Panc1 (cell line): ENCODE measurements at regions not wholly inside any gene's neighbourhood (a gene's known extent, or its start where the extent isn't known, plus 50 kb on each side); places are given as distances from the start of the nearest gene placed in this dataset.

ENCODE experiments used
- ATAC-seq: fragments of 200-7000 bp; cut with Tn5 transposase; 2 replicates; pipeline ENCODE4 v1.9.1; 2020; ENCODE audit warnings: mild to moderate bottlenecking, moderate library complexity
- BruUV-seq: library from RNA; stranded (reverse); fragments of 400-500 nt; replicated peaks from 2 replicates; lab custom pipeline; 2021; lab: Mats Ljungman, UMichigan
- CTCF ChIA-PET: fragments of 300-600 bp; sonication (Branson Sonifier 250); formaldehyde crosslinking; loops from one replicate; lab custom pipeline; 2022; ENCODE audit warnings: antibody characterized with exemption; lab: Charles Lee
- POLR2A ChIA-PET: fragments of 300-600 bp; sonication (Branson Sonifier 250); formaldehyde crosslinking; loops from one replicate; lab custom pipeline; 2022; ENCODE audit warnings: antibody characterized with exemption; lab: Charles Lee
- DNase-seq: peaks from one replicate; pipeline ENCODE4 v3.0.0-alpha.2; 2010; ENCODE audit warnings: low read depth, low spot score
- H3K27ac ChIP-seq: 2 replicates; pipeline ENCODE4 v1.5.1; 2011; ENCODE audit warnings: mild to moderate bottlenecking, low read length, inconsistent platforms
- H3K27me3 ChIP-seq: fragments of 200-500 bp; sonication (Bioruptor generic); 2 replicates; pipeline ENCODE4 v1.6.0; 2014; ENCODE audit warnings: low read length, inconsistent platforms; ENCODE audit not compliant: control insufficient read depth, insufficient read depth
- H3K36me3 ChIP-seq: fragments of 200-500 bp; sonication (Bioruptor generic); 2 replicates; pipeline ENCODE4 v1.5.1; 2014; ENCODE audit warnings: inconsistent platforms, mild to moderate bottlenecking, low read length, moderate library complexity; ENCODE audit not compliant: control insufficient read depth, insufficient read depth
- H3K4me1 ChIP-seq: 2 replicates; pipeline ENCODE4 v1.5.1; 2011; ENCODE audit warnings: inconsistent platforms, mild to moderate bottlenecking, low read length, moderate library complexity; ENCODE audit not compliant: control insufficient read depth, insufficient read depth
- H3K4me3 ChIP-seq, 2 experiments: 2 replicates each; pipeline ENCODE4 v1.5.1; 2011 to 2012; ENCODE audit warnings: low read depth in 2 of 2, low read length in 2 of 2, mild to moderate bottlenecking in 2 of 2, inconsistent platforms in 1 of 2, moderate library complexity in 1 of 2
- H3K9me3 ChIP-seq: fragments of 200-500 bp; sonication (Bioruptor generic); 2 replicates; pipeline ENCODE4 v1.5.1; 2014; ENCODE audit warnings: low read depth, mild to moderate bottlenecking, inconsistent platforms, low read length, moderate library complexity; ENCODE audit not compliant: control insufficient read depth, insufficient read depth
- CTCF ChIP-seq: fragments of 450-650 bp; IDR thresholded peaks from 2 replicates; pipeline ENCODE4 v1.5.1; 2017; ENCODE audit warnings: mild to moderate bottlenecking
- POLR2AphosphoS5 ChIP-seq: IDR thresholded peaks from 2 replicates; pipeline ENCODE4 v1.6.1; 2012; ENCODE audit warnings: mild to moderate bottlenecking, low read depth, low read length, moderate library complexity
- REST ChIP-seq, 2 experiments: IDR thresholded peaks; 2 replicates each; pipeline ENCODE4 v1.6.1; 2011 to 2012; ENCODE audit warnings: low read depth in 2 of 2, control low read depth in 1 of 2, low read length in 1 of 2, mild to moderate bottlenecking in 1 of 2, moderate library complexity in 1 of 2; ENCODE audit not compliant: insufficient read depth in 1 of 2
- SIN3A ChIP-seq: IDR thresholded peaks from 2 replicates; pipeline ENCODE4 v1.6.1; 2012; ENCODE audit warnings: low read depth, mild to moderate bottlenecking, low read length, moderate library complexity, borderline replicate concordance; ENCODE audit not compliant: insufficient read depth
- TCF7L2 ChIP-seq: IDR thresholded peaks from 2 replicates; pipeline ENCODE4 v1.6.1; 2011; ENCODE audit warnings: mild to moderate bottlenecking, low read depth, low read length, inconsistent platforms
- in situ Hi-C: cut with HindIII; loops from 2 replicates; pipeline ENCODE4 v1.10.0; 2016; ENCODE audit warnings: low sequenced_read_pairs, low pct_unique_long_range_greater_than_20kb
- intact Hi-C: fragments of 100-400 bp; cut with micrococcal nuclease; formaldehyde crosslinking; loops from one replicate; pipeline ENCODE4 v1.10.0; 2022; ENCODE audit not compliant: unreplicated experiment

GRCh38 chr21:43318368-43318767 is 108.6 kb downstream of the SIK1 start:
- Histone ChIP-seq H3K4me1 (no peaks in the 10 kb centered on the region), H3K9me3 (no peaks in the 10 kb centered on the region), H3K4me3 (no peak overlapping the region), H3K27me3 (no peaks in the 10 kb centered on the region), H3K36me3 (no peaks in the 10 kb centered on the region), H3K27ac (no peak overlapping the region)
- in situ Hi-C loops: no loop called here
- no peak for DNase-seq
- TF ChIP-seq POLR2AphosphoS5 (no peak), SIN3A (no peak), CTCF (no peak), REST (IDR thresholded peaks at IDR 0.05; ENCODE audit: insufficient read depth in 1 of 2, low read depth in 2 of 2, low read length in 1 of 2) (no peak), TCF7L2 (no peak)
- no TSS peak for BruUV-seq
- no peak for ATAC-seq
- CTCF ChIA-PET: no interaction called here
- POLR2A ChIA-PET: no interaction called here
- intact Hi-C loops: no loop called here

GRCh38 chr21:43317959-43318358 is 109.0 kb downstream of the SIK1 start:
- BruUV-seq: no TSS peak
- TF ChIP-seq SIN3A (no peak), REST (IDR thresholded peaks at IDR 0.05; ENCODE audit: insufficient read depth in 1 of 2, low read depth in 2 of 2, low read length in 1 of 2) (no peak), CTCF (no peak), POLR2AphosphoS5 (no peak), TCF7L2 (no peak)
- in situ Hi-C loops (no loop called here), intact Hi-C loops (no loop called here)
- H3K9me3 ChIP-seq: no peaks in the 10 kb centered on the region
- DNase-seq: no peak
- ChIA-PET CTCF (no interaction called here), POLR2A (no interaction called here)
- H3K4me1 ChIP-seq: no peaks in the 10 kb centered on the region
- no peaks in the 10 kb centered on the region for H3K27me3 ChIP-seq
- no peak for ATAC-seq
- H3K27ac ChIP-seq: no peak overlapping the region
- no peaks in the 10 kb centered on the region for H3K36me3 ChIP-seq
- H3K4me3 ChIP-seq: no peak overlapping the region
